K562 (cell line): ENCODE measurements at regions not wholly inside any gene's neighbourhood (a gene's known extent, or its start where the extent isn't known, plus 50 kb on each side); places are given as distances from the start of the nearest gene placed in this dataset.
"Not testable (repeated sequence)": the region's sequence is repeated elsewhere in the genome, so short reads cannot be mapped to it uniquely, and the experiment has no call there.

ENCODE experiments used
- ATAC-seq: fragments of 200-7000 bp; cut with Tn5 transposase; 3 replicates; pipeline ENCODE4 v1.9.1; 2020; ENCODE audit warnings: moderate library complexity
- BruUV-seq: library from RNA; stranded (reverse); fragments of 400-500 nt; replicated peaks from 2 replicates; lab custom pipeline; 2021; lab: Mats Ljungman, UMichigan
- CTCF ChIA-PET: fragments of 300-600 bp; formaldehyde crosslinking; extraction: SDS; loops from one replicate; lab custom pipeline; 2021; ENCODE audit warnings: low intra/inter-chr PET ratio; lab: Yijun Ruan, JAX
- POLR2A ChIA-PET: fragments of 300-600, 350-650 bp; sonication (Branson Sonifier 250); formaldehyde crosslinking; extraction: SDS; loops from one replicate; lab custom pipeline; 2021; ENCODE audit warnings: antibody characterized with exemption, inconsistent platforms; lab: Yijun Ruan, JAX
- DNase-seq, 4 experiments: peaks; one replicate each; pipeline versions ENCODE4 v3.0.0 to v3.0.0-alpha.2; 2011 to 2018; ENCODE audit warnings: low spot score in 3 of 4, mixed read lengths in 3 of 4; ENCODE audit errors: extremely low read depth in 1 of 4
- FAIRE-seq: peaks from 2 replicates; lab custom pipeline; 2011; peaks lifted over from hg19 to GRCh38; lab: Jason Lieb, UNC
- H2AFZ ChIP-seq: 2 replicates; pipeline ENCODE4 v1.6.0; 2011; ENCODE audit warnings: low read depth, low read length, control low read depth, inconsistent platforms
- H3K27ac ChIP-seq: fragments of 200-600 bp; 3 replicates; pipeline ENCODE4 v1.8.0; 2011; ENCODE audit warnings: low read depth, mild to moderate bottlenecking, control low read depth, inconsistent platforms, low read length, moderate library complexity, mixed read lengths; ENCODE audit errors: extremely low read depth
- H3K27me3 ChIP-seq, 2 experiments: fragments of 300-600 bp in 1 of 2; 2 replicates in 1 of 2; 3 replicates in 1 of 2; pipeline versions ENCODE4 v1.6.0 to v1.8.0; 2011; ENCODE audit warnings: inconsistent platforms in 2 of 2, low read length in 2 of 2, mild to moderate bottlenecking in 1 of 2, mixed read lengths in 1 of 2, moderate library complexity in 1 of 2; ENCODE audit not compliant: control insufficient read depth in 2 of 2, insufficient read depth in 2 of 2
- H3K36me3 ChIP-seq: fragments of 300-600 bp; 3 replicates; pipeline ENCODE4 v1.8.0; 2011; ENCODE audit warnings: mild to moderate bottlenecking, low read length, inconsistent platforms; ENCODE audit not compliant: control insufficient read depth, insufficient read depth
- H3K4me1 ChIP-seq, 2 experiments: fragments of 200-600 bp in 1 of 2; replicated peaks in 1 of 2; 2 replicates in 1 of 2; 3 replicates in 1 of 2; pipeline versions ENCODE4 v1.5.1 to v1.8.0; 2011; ENCODE audit warnings: inconsistent platforms in 2 of 2, low read length in 2 of 2, mild to moderate bottlenecking in 1 of 2, mixed read lengths in 1 of 2, moderate library complexity in 1 of 2; ENCODE audit not compliant: control insufficient read depth in 2 of 2, insufficient read depth in 2 of 2
- H3K4me2 ChIP-seq: 2 replicates; pipeline ENCODE4 v1.6.1; 2011; ENCODE audit warnings: low read length, control low read depth, inconsistent platforms, mixed read lengths; ENCODE audit not compliant: insufficient read depth
- H3K4me3 ChIP-seq: fragments of 200-600 bp; sonication (generic), shearing (Covaris generic); 2 replicates; pipeline ENCODE4 v1.5.1; 2016; ENCODE audit warnings: control low read depth, inconsistent platforms
- H3K79me2 ChIP-seq: fragments of 200-600 bp; 3 replicates; pipeline ENCODE4 v1.8.0; 2011; ENCODE audit warnings: low read length, inconsistent platforms; ENCODE audit not compliant: control insufficient read depth, insufficient read depth
- H3K9ac ChIP-seq, 2 experiments: 2 replicates each; pipeline versions ENCODE4 v1.6.0 to v1.6.1; 2011; ENCODE audit warnings: low read depth in 2 of 2, low read length in 2 of 2, control low read depth in 1 of 2, inconsistent platforms in 1 of 2, mild to moderate bottlenecking in 1 of 2, mixed read lengths in 1 of 2; ENCODE audit not compliant: insufficient read depth in 1 of 2
- H3K9me1 ChIP-seq: one replicate; pipeline ENCODE4 v1.6.0; 2011; ENCODE audit warnings: inconsistent platforms, mild to moderate bottlenecking, low read length, moderate library complexity; ENCODE audit not compliant: control insufficient read depth, insufficient read depth
- H3K9me3 ChIP-seq: replicated peaks from 2 replicates; pipeline ENCODE4 v1.5.1; 2011; ENCODE audit warnings: low read depth, low read length, inconsistent platforms; ENCODE audit not compliant: control insufficient read depth, insufficient read depth
- H4K20me1 ChIP-seq: replicated peaks from 2 replicates; pipeline ENCODE4 v1.6.1; 2011; ENCODE audit warnings: low read length, inconsistent platforms, mixed read lengths; ENCODE audit not compliant: control insufficient read depth, insufficient read depth
- CEBPG ChIP-seq, 3 experiments: fragments of 200-800 bp in 1 of 3; sonication (Bioruptor generic) in 1 of 3; sonication (generic) in 1 of 3; formaldehyde crosslinking in 1 of 3; IDR thresholded peaks in 2 of 3; conservative IDR thresholded peaks in 1 of 3; 2 replicates each; pipeline versions ENCODE4 v1.6.1 to v1.8.0; 2016 to 2022; ENCODE audit warnings: missing compliant biosample characterization in 2 of 3, missing genetic modification characterization in 2 of 3, mild to moderate bottlenecking in 1 of 3, missing genetic modification reagents in 1 of 3
- WGBS: fragments of 100-300 bp; shearing (Covaris generic); methylation state at CpG from one replicate; pipeline ENCODE4 v1.1.6; 2016; ENCODE audit warnings: low coverage, mixed read lengths; ENCODE audit not compliant: insufficient coverage; ENCODE audit errors: missing lambda C conversion rate; 5-methylcytosine and 5-hydroxymethylcytosine counted together
- in situ Hi-C: fragments of 300-500 bp; cut with MboI; formaldehyde crosslinking; loops from 4 replicates; pipeline ENCODE4 v1.15.0; 2018; ENCODE audit warnings: inconsistent platforms, mixed read lengths
- intact Hi-C: fragments of 100-400 bp; cut with micrococcal nuclease; formaldehyde crosslinking; loops from 2 replicates; pipeline ENCODE4 v1.14.2; 2022

- BruUV-seq; FAIRE-seq; intact Hi-C loops; H3K79me2 ChIP-seq; H3K27ac ChIP-seq; H3K4me3 ChIP-seq; H3K9me3 ChIP-seq; H3K4me2 ChIP-seq; H3K9me1 ChIP-seq; H4K20me1 ChIP-seq; H3K9ac ChIP-seq; H3K36me3 ChIP-seq; ATAC-seq; H2AFZ ChIP-seq; H3K27me3 ChIP-seq; CTCF ChIA-PET; in situ Hi-C loops; POLR2A ChIA-PET; DNase-seq; H3K4me1 ChIP-seq; TF ChIP-seq CEBPG (CRISPR knock-in tag; IDR thresholded peaks at IDR 0.05): not testable (repeated sequence)
- peak in 1 of 2 experiments; percentile 48; a peak in 2 of 4 replicates for TF ChIP-seq CEBPG (tag; conservative IDR thresholded peaks at IDR 0.05 in 1 of 2, IDR thresholded peaks at IDR 0.05 in 1 of 2)
- 27% methylated on average over 3 of the region's 3 CpGs for WGBS
Measured at GRCh38 chr15:20402586-20402985, 139.0 kb downstream of the GOLGA6L6 start.

GRCh38 chr15:20401058-20401457 is 140.5 kb downstream of the GOLGA6L6 start:
- H3K4me3 ChIP-seq, CTCF ChIA-PET, FAIRE-seq, H3K9me3 ChIP-seq, H2AFZ ChIP-seq, H3K27me3 ChIP-seq, H4K20me1 ChIP-seq, H3K9ac ChIP-seq, H3K4me1 ChIP-seq, BruUV-seq, intact Hi-C loops, DNase-seq, H3K4me2 ChIP-seq, H3K36me3 ChIP-seq, H3K9me1 ChIP-seq, in situ Hi-C loops, H3K27ac ChIP-seq, H3K79me2 ChIP-seq: not testable (repeated sequence)
- peak; percentile 60 for ATAC-seq
- POLR2A ChIA-PET, result interaction anchor here (0.9 kb wide), 1 partner anchor 22 kb away, joined by 3 read pairs; no protein-coding TSS in a partner anchor
- 22% methylated on average over 3 of the region's 3 CpGs for WGBS

- H3K27me3 ChIP-seq, H3K9me1 ChIP-seq, FAIRE-seq, H3K79me2 ChIP-seq, in situ Hi-C loops, H4K20me1 ChIP-seq, H3K9me3 ChIP-seq, H3K9ac ChIP-seq, H2AFZ ChIP-seq, H3K4me1 ChIP-seq, ATAC-seq, H3K36me3 ChIP-seq, POLR2A ChIA-PET, DNase-seq, H3K27ac ChIP-seq, H3K4me3 ChIP-seq, BruUV-seq, CTCF ChIA-PET, H3K4me2 ChIP-seq: not testable (repeated sequence)
- intact Hi-C loops, result loop anchor here (5.0 kb wide), 1 partner anchor 36 kb away; no protein-coding TSS in a partner anchor
- 17% methylated on average over 4 of the region's 5 CpGs for WGBS
Measured at GRCh38 chr15:20398680-20399079, 142.9 kb downstream of the GOLGA6L6 start.

- H3K27ac ChIP-seq, H3K4me1 ChIP-seq, H3K9me3 ChIP-seq, H3K36me3 ChIP-seq, in situ Hi-C loops, FAIRE-seq, ATAC-seq, H3K27me3 ChIP-seq, H3K4me2 ChIP-seq, H3K9me1 ChIP-seq, H2AFZ ChIP-seq, H3K9ac ChIP-seq, H3K4me3 ChIP-seq, BruUV-seq, POLR2A ChIA-PET, DNase-seq, CTCF ChIA-PET, H4K20me1 ChIP-seq, H3K79me2 ChIP-seq: not testable (repeated sequence)
- 9% methylated on average over 3 of the region's 3 CpGs for WGBS
- intact Hi-C loops, result loop anchor here (2.0 kb wide), 1 partner anchor 15 kb away; no protein-coding TSS in a partner anchor
Measured at GRCh38 chr15:20388161-20388560, 153.4 kb downstream of the GOLGA6L6 start.
